ENCODE measurements at regions not wholly inside any gene's neighbourhood (a gene's known extent, or its start where the extent isn't known, plus 50 kb on each side); places are given as distances from the start of the nearest gene placed in this dataset.

DNA sequence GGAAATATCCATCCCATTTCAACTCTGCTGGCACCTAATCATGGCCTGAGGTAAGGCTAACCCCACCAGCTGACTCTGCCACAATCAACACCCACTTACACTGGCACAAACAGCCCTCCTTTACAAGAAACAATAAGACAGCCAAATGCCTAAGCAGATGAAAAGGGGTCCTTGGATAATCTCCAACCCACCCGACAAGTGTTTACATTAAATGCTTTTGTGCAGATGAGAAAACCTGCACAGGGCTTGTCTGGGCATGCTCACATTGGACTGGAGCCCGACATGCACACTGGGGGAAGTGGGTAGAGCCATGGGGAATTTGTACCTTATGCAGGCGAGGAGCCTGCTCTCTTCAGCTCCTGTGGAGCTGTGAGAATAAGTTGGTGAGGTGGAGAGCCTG, 138.9 kb upstream of the ITM2A start:
- TF ChIP-seq RAD21 (IDR thresholded peaks at IDR 0.05; ENCODE audit: low read depth) = no peak
- no peak for TF ChIP-seq ZBTB7A (IDR thresholded peaks at IDR 0.05; ENCODE audit: low read depth)
- TF ChIP-seq TAF1 (IDR thresholded peaks at IDR 0.05; ENCODE audit: low read depth) = no peak
- TF ChIP-seq FOXM1 (IDR thresholded peaks at IDR 0.05; ENCODE audit: borderline replicate concordance, low read depth) = no peak
- TF ChIP-seq CEBPB (IDR thresholded peaks at IDR 0.05) = no peak
- TF ChIP-seq, protein P1, sequence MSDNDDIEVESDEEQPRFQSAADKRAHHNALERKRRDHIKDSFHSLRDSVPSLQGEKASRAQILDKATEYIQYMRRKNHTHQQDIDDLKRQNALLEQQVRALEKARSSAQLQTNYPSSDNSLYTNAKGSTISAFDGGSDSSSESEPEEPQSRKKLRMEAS (IDR thresholded peaks at IDR 0.05) = no peak
- no peak for TF ChIP-seq EGR1 (IDR thresholded peaks at IDR 0.05)
- TF ChIP-seq EP300 (IDR thresholded peaks at IDR 0.05; ENCODE audit: borderline replicate concordance) = no peak
- no peak for TF ChIP-seq CREB1 (IDR thresholded peaks at IDR 0.05; ENCODE audit: low read depth)
